ENCODE measurements at regions not wholly inside any gene's neighbourhood (a gene's known extent, or its start where the extent isn't known, plus 50 kb on each side); places are given as distances from the start of the nearest gene placed in this dataset.

GRCh38 chr19:32154418-32154817, 191.0 kb upstream of the ZNF507 start:
- TF ChIP-seq CBX5 (IDR thresholded peaks at IDR 0.05; ENCODE audit: low read depth, low read length) = no peak
- TF ChIP-seq CBX8 (IDR thresholded peaks at IDR 0.05; ENCODE audit: borderline replicate concordance, low read depth, low read length) = no peak
- no peak for TF ChIP-seq CTCF (IDR thresholded peaks at IDR 0.05; ENCODE audit: control extremely low read depth in 1 of 3, insufficient read depth in 1 of 3, low read depth in 1 of 3, low read length in 3 of 3)
- TF ChIP-seq TAF7 (optimal IDR thresholded peaks at IDR 0.05; ENCODE audit: borderline replicate concordance, low read depth, low read length) = no peak
- TF ChIP-seq YY1 (IDR thresholded peaks at IDR 0.05; ENCODE audit: low read depth, low read length) = no peak
- no peak for TF ChIP-seq SIRT6 (IDR thresholded peaks at IDR 0.05; ENCODE audit: low read length)
- no peak for TF ChIP-seq RAD21 (IDR thresholded peaks at IDR 0.05 in 1 of 2, conservative IDR thresholded peaks at IDR 0.05 in 1 of 2; ENCODE audit: low read depth in 2 of 2, low read length in 2 of 2)
- TF ChIP-seq FOSL1 (IDR thresholded peaks at IDR 0.05; ENCODE audit: insufficient read depth, low read depth, low read length) = no peak
- no peak for TF ChIP-seq EZH2 (IDR thresholded peaks at IDR 0.05; ENCODE audit: low read depth, low read length, severe bottlenecking)
- no peak for TF ChIP-seq NRF1 (IDR thresholded peaks at IDR 0.05; ENCODE audit: low read depth, low read length)
- TF ChIP-seq BACH1 (IDR thresholded peaks at IDR 0.05; ENCODE audit: low read length) = no peak
- TF ChIP-seq JUND (IDR thresholded peaks at IDR 0.05; ENCODE audit: low read length) = no peak
- TF ChIP-seq EGR1 (IDR thresholded peaks at IDR 0.05; ENCODE audit: borderline replicate concordance, low read depth, low read length) = no peak
- no peak for TF ChIP-seq POLR2AphosphoS5 (IDR thresholded peaks at IDR 0.05; ENCODE audit: low read depth, low read length)
